ENCODE measurements at regions not wholly inside any gene's neighbourhood (a gene's known extent, or its start where the extent isn't known, plus 50 kb on each side); places are given as distances from the start of the nearest gene placed in this dataset.

DNA sequence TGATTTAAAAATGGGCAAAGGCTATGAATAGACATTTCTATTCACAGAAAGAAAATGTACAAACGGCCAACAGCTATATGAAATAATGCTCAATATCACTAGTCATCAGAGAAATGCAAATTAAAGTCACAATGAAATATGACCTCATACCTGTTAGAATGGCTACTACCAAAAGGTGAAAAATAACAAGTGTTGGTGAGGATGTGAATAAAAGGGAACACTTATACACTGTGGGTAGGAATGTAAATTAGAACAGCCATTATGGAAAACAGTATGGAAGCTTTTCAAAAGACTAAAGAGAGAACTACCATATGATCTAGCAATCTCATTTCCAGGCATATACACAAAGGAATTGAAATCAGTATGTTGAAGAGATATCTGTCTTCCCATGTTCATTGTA, 118.9 kb upstream of the SPOPL start:
- TF ChIP-seq POLR2AphosphoS5 (IDR thresholded peaks at IDR 0.05; ENCODE audit: low read depth, low read length) (no peak), POLR2A (IDR thresholded peaks at IDR 0.05; ENCODE audit: low read depth, low read length) (no peak)

All from GM12892 (cell line).